ENCODE measurements at regions not wholly inside any gene's neighbourhood (a gene's known extent, or its start where the extent isn't known, plus 50 kb on each side); places are given as distances from the start of the nearest gene placed in this dataset.
A peak's percentile ranks its signal among the peaks of the same experiment; 100 is the strongest.

- DNase-seq = peak in 1 of 2 donors; percentile 75
Measured at GRCh38 chr12:3947781-3948180, 74.6 kb upstream of the PARP11 start.

- DNase-seq = no peak
Measured at GRCh38 chr12:3945671-3946070, 72.5 kb upstream of the PARP11 start.

- no peak for DNase-seq
Measured at GRCh38 chr12:3944620-3945019, 71.4 kb upstream of the PARP11 start.

GRCh38 chr12:3938042-3938544, 64.9 kb upstream of the PARP11 start:
- no peak for DNase-seq

GRCh38 chr12:3935078-3935477, 61.9 kb upstream of the PARP11 start:
- DNase-seq = peak in 1 of 2 donors; percentile 57

- no peak for DNase-seq
Measured at GRCh38 chr12:3933819-3934192, 60.6 kb upstream of the PARP11 start.

GRCh38 chr12:3933074-3933818, 60.0 kb upstream of the PARP11 start:
- DNase-seq = no peak

GRCh38 chr12:3931776-3932175, 58.6 kb upstream of the PARP11 start:
- no peak for DNase-seq

GRCh38 chr12:3931206-3931605, 58.0 kb upstream of the PARP11 start:
- peak in 1 of 2 donors; percentile 35 for DNase-seq

GRCh38 chr12:3929875-3930615, 56.8 kb upstream of the PARP11 start:
- DNase-seq = no peak

GRCh38 chr12:3928538-3929184, 55.5 kb upstream of the PARP11 start:
- DNase-seq = no peak

GRCh38 chr12:3925621-3926020, 52.4 kb upstream of the PARP11 start:
- DNase-seq = no peak

GRCh38 chr12:3924761-3925160, 51.6 kb upstream of the PARP11 start:
- no peak for DNase-seq

- no peak for DNase-seq
Measured at GRCh38 chr12:3923021-3923420, 49.8 kb upstream of the PARP11 start.

Data from CD4-positive, alpha-beta T cell treated with Interferon alpha-2 for 1 hour (primary cell).